ENCODE measurements at regions not wholly inside any gene's neighbourhood (a gene's known extent, or its start where the extent isn't known, plus 50 kb on each side); places are given as distances from the start of the nearest gene placed in this dataset.

DNA sequence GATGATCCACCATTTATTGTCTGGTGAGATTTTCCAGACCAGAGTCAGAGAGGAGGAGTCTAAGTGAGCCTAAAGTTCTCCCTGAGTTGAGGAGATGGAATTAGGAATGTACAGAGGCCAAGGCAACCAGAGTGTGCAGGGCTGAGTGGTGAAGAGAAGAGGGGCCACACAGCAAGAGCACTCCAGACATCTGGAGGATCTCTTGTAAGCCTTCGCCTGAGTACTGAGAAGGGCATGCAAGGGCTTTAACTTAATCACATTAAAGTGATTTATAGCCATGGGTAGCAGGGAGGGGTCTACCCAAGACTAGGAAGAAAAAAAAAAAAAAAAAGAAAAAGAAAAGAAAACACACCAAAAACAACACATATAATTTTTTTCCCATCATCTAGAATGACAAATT lies 1190.4 kb downstream of the GATA3 start:
- TF ChIP-seq YY1 (IDR thresholded peaks at IDR 0.05; ENCODE audit: insufficient read depth, insufficient read length) (no peak), SUZ12 (IDR thresholded peaks at IDR 0.05; ENCODE audit: extremely low read depth, insufficient read depth, insufficient read length) (no peak), ZNF274 (IDR thresholded peaks at IDR 0.05; ENCODE audit: low read depth, low read length) (no peak)
